ENCODE measurements at regions not wholly inside any gene's neighbourhood (a gene's known extent, or its start where the extent isn't known, plus 50 kb on each side); places are given as distances from the start of the nearest gene placed in this dataset.
A peak's percentile ranks its signal among the peaks of the same experiment; 100 is the strongest.

DNA sequence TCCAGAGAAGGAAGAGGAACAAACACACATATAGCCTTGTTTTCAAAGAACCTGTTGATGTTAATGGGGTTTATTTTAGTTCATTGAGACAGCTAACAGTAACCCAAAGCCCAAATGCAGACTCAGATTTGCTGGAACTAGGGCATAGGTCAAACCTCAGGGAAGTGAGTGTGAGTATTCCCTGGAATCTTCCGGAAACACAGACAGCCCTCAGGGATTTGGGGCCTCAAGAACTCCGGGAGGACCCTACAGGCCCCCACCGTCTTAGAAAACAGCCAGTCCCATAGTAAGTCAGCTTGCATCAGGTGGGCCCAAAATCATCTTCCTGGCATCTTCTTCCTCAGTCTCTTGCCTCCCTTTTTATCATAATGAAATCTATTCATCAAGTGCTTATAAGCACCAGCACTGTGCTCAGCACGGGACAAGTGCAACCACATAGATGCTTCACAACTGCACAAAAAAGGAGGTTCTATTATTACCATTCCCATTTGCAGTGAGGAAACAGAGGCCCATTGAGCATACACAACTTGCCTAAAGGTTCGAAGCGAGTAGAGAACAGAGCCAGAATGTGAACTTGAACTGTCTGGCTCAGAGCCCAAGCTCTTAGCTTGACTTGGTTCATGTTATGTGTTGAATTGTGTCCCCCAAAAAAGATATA, 50.2 kb upstream of the BCL11A start:
- Mint-ChIP-seq H3K36me3 (ENCODE audit: low read depth) (peaks cover 4% of the 10 kb centered on the region), H3K27ac (no peak overlapping the region), H3K9me3 (peaks cover 22% of the 10 kb centered on the region), H3K4me1 (peaks cover 12% of the 10 kb centered on the region), H3K4me3 (no peak overlapping the region), H3K27me3 (ENCODE audit: low read depth) (no peaks in the 10 kb centered on the region)
- TF ChIP-seq, protein P1, sequence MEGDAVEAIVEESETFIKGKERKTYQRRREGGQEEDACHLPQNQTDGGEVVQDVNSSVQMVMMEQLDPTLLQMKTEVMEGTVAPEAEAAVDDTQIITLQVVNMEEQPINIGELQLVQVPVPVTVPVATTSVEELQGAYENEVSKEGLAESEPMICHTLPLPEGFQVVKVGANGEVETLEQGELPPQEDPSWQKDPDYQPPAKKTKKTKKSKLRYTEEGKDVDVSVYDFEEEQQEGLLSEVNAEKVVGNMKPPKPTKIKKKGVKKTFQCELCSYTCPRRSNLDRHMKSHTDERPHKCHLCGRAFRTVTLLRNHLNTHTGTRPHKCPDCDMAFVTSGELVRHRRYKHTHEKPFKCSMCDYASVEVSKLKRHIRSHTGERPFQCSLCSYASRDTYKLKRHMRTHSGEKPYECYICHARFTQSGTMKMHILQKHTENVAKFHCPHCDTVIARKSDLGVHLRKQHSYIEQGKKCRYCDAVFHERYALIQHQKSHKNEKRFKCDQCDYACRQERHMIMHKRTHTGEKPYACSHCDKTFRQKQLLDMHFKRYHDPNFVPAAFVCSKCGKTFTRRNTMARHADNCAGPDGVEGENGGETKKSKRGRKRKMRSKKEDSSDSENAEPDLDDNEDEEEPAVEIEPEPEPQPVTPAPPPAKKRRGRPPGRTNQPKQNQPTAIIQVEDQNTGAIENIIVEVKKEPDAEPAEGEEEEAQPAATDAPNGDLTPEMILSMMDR (IDR thresholded peaks at IDR 0.05; ENCODE audit: unreplicated experiment in 3 of 3), result no peak

DNA sequence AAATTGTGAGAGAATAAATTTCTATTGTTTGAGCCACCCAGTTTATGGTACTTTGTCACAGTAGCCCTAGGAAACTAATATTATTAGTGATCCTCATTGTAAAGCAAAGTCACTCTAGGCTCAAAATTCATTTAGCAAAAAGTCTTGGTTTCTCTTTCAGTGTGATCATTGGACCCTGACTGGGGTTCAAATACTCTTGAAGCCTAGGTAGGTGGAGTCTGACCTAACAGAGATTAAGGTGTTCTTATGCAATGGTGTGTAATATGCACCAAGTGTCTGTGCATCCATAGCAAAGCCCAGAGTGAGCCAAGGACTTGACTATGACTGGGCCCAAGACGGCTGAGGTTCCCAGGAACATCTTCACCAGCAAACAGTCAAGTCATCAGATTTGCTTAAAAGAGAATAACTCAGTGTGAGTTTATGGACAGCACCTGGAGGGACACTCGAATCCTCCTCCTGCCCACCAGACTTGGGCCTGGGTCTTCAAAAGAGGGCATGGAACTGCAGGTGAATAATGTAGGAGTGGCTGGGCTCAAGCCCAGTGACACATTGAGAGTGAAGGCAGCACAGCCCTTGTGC, 51.1 kb upstream of the BCL11A start:
- Mint-ChIP-seq H3K27ac (no peak overlapping the region), H3K4me1 (peaks cover 18% of the 10 kb centered on the region), H3K27me3 (ENCODE audit: low read depth) (no peaks in the 10 kb centered on the region), H3K4me3 (no peak overlapping the region), H3K9me3 (peaks cover 22% of the 10 kb centered on the region), H3K36me3 (ENCODE audit: low read depth) (peaks cover 4% of the 10 kb centered on the region)
- TF ChIP-seq, protein P1 (IDR thresholded peaks at IDR 0.05; ENCODE audit: unreplicated experiment in 3 of 3), result no peak

DNA sequence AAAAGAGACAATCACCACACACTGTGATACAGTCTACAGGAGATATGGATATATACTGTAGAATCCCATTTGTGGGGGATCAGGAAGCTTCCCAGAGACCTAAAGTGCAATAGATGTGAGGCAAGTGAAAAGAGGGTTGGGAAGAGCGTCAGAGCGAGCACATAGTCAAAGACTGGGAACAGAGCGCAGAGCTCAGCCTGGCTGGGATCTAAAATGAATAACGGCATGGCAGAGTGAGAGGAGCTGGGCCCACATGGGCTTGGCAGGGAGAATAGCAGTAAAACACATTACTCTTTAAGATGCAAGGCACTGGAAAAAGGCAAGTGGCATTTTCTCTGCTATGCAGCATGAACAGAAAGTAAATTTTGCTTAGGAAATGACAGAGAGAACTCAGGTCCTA, 52.4 kb upstream of the BCL11A start:
- Mint-ChIP-seq H3K27ac (no peak overlapping the region), H3K36me3 (ENCODE audit: low read depth) (no peaks in the 10 kb centered on the region), H3K27me3 (ENCODE audit: low read depth) (no peaks in the 10 kb centered on the region), H3K9me3 (peaks cover 15% of the 10 kb centered on the region), H3K4me1 (peaks cover 18% of the 10 kb centered on the region), H3K4me3 (no peak overlapping the region)
- TF ChIP-seq, protein P1 (IDR thresholded peaks at IDR 0.05; ENCODE audit: unreplicated experiment in 3 of 3), result no peak

DNA sequence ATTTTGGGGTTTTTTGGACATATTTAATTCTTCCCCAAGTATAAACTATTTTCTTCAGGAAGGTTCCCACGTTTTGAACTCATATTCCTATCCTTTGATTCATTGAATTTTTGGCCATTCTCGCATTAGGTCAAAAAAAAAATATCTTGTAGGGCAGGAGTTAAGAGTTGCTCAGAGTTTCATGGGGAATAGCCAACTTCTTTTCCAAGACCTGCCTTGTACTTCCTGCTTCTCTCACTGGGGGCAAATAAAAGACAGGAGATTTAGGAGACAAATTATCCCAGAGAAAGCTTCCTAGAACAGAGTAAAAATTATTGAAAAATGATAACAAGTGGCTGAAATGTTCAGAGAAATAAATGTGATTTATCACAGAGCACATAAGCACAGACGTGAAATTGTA, 55.2 kb upstream of the BCL11A start:
- Mint-ChIP-seq H3K27ac (peak overlapping the region; percentile 6 to 21 (median 16)), H3K9me3 (no peaks in the 10 kb centered on the region), H3K27me3 (ENCODE audit: low read depth) (no peaks in the 10 kb centered on the region), H3K4me1 (peaks cover 10% of the 10 kb centered on the region), H3K4me3 (no peak overlapping the region), H3K36me3 (ENCODE audit: low read depth) (no peaks in the 10 kb centered on the region)
- TF ChIP-seq, protein P1 (IDR thresholded peaks at IDR 0.05; ENCODE audit: unreplicated experiment in 3 of 3), result peak; percentile 12 to 21 (median 19)

DNA sequence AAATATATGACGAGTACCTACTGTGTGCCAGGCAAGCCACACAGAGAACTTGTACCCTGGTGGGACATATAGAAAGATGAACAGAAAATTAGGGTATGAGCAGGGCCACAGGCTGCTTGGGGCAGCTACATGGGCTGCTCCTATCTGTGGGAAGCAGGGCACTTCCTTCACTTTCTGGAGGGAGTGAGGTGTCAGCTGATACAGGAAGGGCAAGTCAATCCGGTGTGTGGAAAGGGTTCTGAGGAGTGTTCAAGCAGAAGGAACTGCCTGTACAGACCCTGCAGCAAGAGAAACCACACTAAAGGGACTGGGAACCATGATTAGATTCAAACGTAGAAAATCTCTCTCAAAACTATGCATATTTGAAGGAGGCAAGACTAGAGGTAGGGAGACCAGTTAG, 58.6 kb upstream of the BCL11A start:
- Mint-ChIP-seq H3K36me3 (ENCODE audit: low read depth) (no peaks in the 10 kb centered on the region), H3K9me3 (no peaks in the 10 kb centered on the region), H3K27me3 (ENCODE audit: low read depth) (no peaks in the 10 kb centered on the region), H3K27ac (no peak overlapping the region), H3K4me3 (no peak overlapping the region), H3K4me1 (peaks cover 10% of the 10 kb centered on the region)
- TF ChIP-seq, protein P1 (IDR thresholded peaks at IDR 0.05; ENCODE audit: unreplicated experiment in 3 of 3), result no peak

DNA sequence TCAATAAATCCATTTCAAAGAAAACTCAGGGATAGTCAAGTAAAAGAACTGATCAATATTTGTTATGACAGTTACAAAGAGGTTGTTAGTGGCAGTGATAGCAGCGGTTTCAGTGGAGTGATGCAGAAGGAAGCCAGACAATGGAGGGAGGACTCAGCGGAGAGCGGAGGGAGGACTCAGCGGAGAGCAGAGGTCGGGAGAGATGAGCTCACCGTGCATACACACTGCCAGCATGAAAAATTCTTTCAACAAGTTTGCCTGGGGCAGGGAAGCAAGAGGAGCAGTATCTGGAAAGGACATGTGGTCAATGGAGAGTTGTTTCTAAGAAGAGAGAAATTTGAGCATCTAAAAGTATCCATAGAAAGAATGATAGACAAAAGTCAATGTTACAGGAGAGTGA, 60.9 kb upstream of the BCL11A start:
- TF ChIP-seq, protein P1 (IDR thresholded peaks at IDR 0.05; ENCODE audit: unreplicated experiment in 3 of 3), result no peak
- Mint-ChIP-seq H3K4me1 (no peaks in the 10 kb centered on the region), H3K27me3 (ENCODE audit: low read depth) (no peaks in the 10 kb centered on the region), H3K9me3 (no peaks in the 10 kb centered on the region), H3K27ac (no peak overlapping the region), H3K36me3 (ENCODE audit: low read depth) (no peaks in the 10 kb centered on the region), H3K4me3 (no peak overlapping the region)

Data from nephron (organoid).